ENCODE measurements at regions not wholly inside any gene's neighbourhood (a gene's known extent, or its start where the extent isn't known, plus 50 kb on each side); places are given as distances from the start of the nearest gene placed in this dataset.

GRCh38 chr9:3586066-3586465 is 60.3 kb upstream of the RFX3 start:
- TF ChIP-seq CTCF (IDR thresholded peaks at IDR 0.05) (no peak), SIN3A (IDR thresholded peaks at IDR 0.05; ENCODE audit: borderline replicate concordance, insufficient read depth, low read depth, low read length) (no peak), POLR2AphosphoS5 (IDR thresholded peaks at IDR 0.05; ENCODE audit: low read depth, low read length) (no peak)
